Activated T-cell treated with anti-CD3 and anti-CD28 coated beads, Interleukin-2, amount 50 U/mL, for 72 hours (primary cell): ENCODE measurements at regions not wholly inside any gene's neighbourhood (a gene's known extent, or its start where the extent isn't known, plus 50 kb on each side); places are given as distances from the start of the nearest gene placed in this dataset.
A peak's percentile ranks its signal among the peaks of the same experiment; 100 is the strongest.

Experiments used
- ATAC-seq, 2 donors: fragments of 150-1000 bp; cut with Tn5 transposase; replicated peaks in 1 of 2; 2 replicates each; pipeline ENCODE4 v1.10.0; 2021; ENCODE audit warnings: moderate library complexity in 2 of 2, mild to moderate bottlenecking in 1 of 2
- DNase-seq, 2 donors: peaks; one replicate each; pipeline ENCODE4 v3.0.0; 2021 to 2022; ENCODE audit warnings: mixed read lengths in 1 of 2
- H3K27ac Mint-ChIP-seq: one replicate; pipeline ENCODE4 v1.8.0; 2022; ENCODE audit warnings: mild to moderate bottlenecking, moderate library complexity, mixed read lengths
- H3K27me3 Mint-ChIP-seq: one replicate; pipeline ENCODE4 v1.8.0; 2022; ENCODE audit warnings: low read depth, mixed read lengths
- H3K36me3 Mint-ChIP-seq, 2 donors: one replicate each; pipeline ENCODE4 v1.8.0; 2022; ENCODE audit warnings: mixed read lengths in 2 of 2, mild to moderate bottlenecking in 1 of 2; ENCODE audit not compliant: insufficient read depth in 2 of 2
- H3K4me1 Mint-ChIP-seq: one replicate; pipeline ENCODE4 v1.8.0; 2022; ENCODE audit warnings: low read depth, mixed read lengths
- H3K4me3 Mint-ChIP-seq, 2 donors: one replicate each; pipeline ENCODE4 v1.8.0; 2022; ENCODE audit warnings: mild to moderate bottlenecking in 2 of 2, mixed read lengths in 2 of 2, moderate library complexity in 2 of 2
- H3K9me3 Mint-ChIP-seq, 2 donors: one replicate each; pipeline ENCODE4 v1.8.0; 2022; ENCODE audit warnings: mixed read lengths in 2 of 2

DNA sequence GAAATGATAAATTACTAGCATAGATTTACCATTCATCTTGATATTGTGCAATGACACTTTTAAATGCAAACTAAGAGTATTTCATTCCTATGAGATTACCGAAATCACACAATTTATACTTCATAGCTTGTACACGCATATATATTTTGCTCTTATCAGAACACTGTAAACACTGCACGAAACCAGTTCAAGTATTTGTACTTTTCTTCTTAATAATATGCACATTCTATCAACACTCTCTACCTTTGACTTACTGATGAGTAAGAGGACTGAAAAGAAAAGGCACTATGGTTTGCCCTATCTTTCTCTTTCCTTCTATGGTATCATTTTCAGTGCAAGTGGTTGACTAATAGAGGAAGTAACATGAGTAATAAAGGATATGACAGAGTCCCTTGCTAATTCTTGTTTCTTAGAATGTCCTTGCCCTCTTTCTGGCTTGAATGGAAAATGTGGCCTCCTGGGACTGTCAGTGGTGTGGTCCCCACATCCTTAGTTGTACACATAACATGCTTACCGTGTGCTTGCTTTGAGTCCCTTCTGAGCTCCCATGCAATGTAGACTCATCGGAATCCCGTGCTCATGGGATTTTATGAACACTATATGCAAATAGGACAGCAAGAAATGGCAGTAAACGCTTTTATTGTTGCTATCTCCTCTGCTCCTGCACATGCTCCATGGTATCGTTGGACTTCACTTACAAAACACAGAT lies 363.5 kb upstream of the TNP1 start:
- Mint-ChIP-seq H3K4me1 (peaks cover 35% of the 10 kb centered on the region), H3K36me3 (peaks cover 1 to 4% of the 10 kb centered on the region in 2 donors), H3K4me3 (peak overlapping the region; percentile 27 to 62), H3K9me3 (peaks cover 0 to 1% of the 10 kb centered on the region in 2 donors), H3K27me3 (peaks cover 10% of the 10 kb centered on the region), H3K27ac (peak overlapping the region; percentile 88)
- DNase-seq: peak; percentile 63 to 67
- peak; percentile 95 to 96 for ATAC-seq

DNA sequence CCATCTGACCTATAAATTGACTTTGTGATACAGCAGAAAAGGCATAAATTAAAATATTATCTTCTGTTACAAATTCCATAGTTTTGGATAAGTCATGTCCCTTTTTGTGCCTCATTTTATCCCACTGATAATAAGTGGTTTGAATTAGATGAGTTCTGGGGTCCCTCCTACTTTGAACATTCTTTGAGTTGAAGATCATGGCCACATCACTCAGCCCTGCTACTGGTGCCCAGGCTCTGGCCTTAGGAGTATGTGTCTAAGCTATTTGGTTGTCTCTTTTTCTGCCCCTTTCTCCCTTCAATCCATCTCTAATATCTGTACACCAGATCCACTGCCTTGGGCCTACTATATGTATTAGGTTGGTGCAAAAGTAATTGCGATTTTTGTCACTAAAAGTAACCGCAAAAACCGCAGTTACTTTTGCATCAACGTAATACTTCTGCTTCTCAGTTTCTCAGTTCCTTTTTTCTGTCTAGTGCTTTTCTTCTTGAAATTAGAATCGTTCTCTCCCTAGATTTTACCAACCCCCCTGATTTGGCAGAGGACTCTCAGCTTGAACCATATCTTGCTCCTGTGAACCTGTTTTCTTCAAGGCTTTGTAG lies 362.5 kb upstream of the TNP1 start:
- Mint-ChIP-seq H3K27ac (peak overlapping the region; percentile 88), H3K36me3 (peaks cover 1 to 4% of the 10 kb centered on the region in 2 donors), H3K27me3 (peaks cover 20% of the 10 kb centered on the region), H3K4me1 (peaks cover 35% of the 10 kb centered on the region), H3K4me3 (peak overlapping the region; percentile 27 to 62), H3K9me3 (peaks cover 0 to 1% of the 10 kb centered on the region in 2 donors)
- DNase-seq (no peak), ATAC-seq (no peak)

- DNase-seq (no peak), ATAC-seq (no peak)
- Mint-ChIP-seq H3K27me3 (peaks cover 37% of the 10 kb centered on the region), H3K4me3 (no peak overlapping the region), H3K9me3 (peaks cover 0 to 1% of the 10 kb centered on the region in 2 donors), H3K36me3 (peaks cover 1 to 4% of the 10 kb centered on the region in 2 donors), H3K4me1 (peaks cover 33% of the 10 kb centered on the region), H3K27ac (no peak overlapping the region)
Observed at GRCh38 chr2:217220228-217221013, 360.6 kb upstream of the TNP1 start.

DNA sequence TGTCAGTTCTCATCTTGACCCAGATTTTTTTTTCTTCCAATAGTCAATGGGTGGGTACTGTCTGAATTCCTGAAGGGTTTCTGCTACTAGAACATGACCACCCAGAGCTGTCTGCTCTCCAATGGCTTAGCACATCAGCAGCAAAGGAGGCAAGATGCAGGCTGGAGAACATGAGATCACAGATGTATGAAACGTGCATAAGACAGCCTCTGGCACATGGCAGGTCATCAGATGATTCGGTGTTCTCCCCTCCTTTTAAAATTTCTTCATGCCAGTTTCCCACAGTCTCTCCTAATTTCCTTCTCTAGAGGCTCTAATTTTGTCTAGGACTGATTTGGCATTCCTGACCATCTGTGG lies 359.3 kb upstream of the TNP1 start:
- Mint-ChIP-seq H3K27me3 (peaks cover 47% of the 10 kb centered on the region), H3K4me1 (peaks cover 30% of the 10 kb centered on the region)

GRCh38 chr2:217218269-217219163 lies 358.7 kb upstream of the TNP1 start:
- H3K36me3 Mint-ChIP-seq: peaks cover 0 to 3% of the 10 kb centered on the region in 2 donors
- ATAC-seq: no peak

More for the DNA sequence above, 359.3 kb upstream of the TNP1 start:
- Mint-ChIP-seq H3K36me3 (peaks cover 1 to 4% of the 10 kb centered on the region in 2 donors), H3K27ac (no peak overlapping the region), H3K9me3 (peaks cover 0 to 1% of the 10 kb centered on the region in 2 donors), H3K4me3 (no peak overlapping the region)
- no peak for DNase-seq
- no peak for ATAC-seq

GRCh38 chr2:217216982-217217381 lies 357.1 kb upstream of the TNP1 start:
- no peak for DNase-seq
- Mint-ChIP-seq H3K9me3 (no peaks in the 10 kb centered on the region), H3K27ac (no peak overlapping the region), H3K27me3 (peaks cover 47% of the 10 kb centered on the region), H3K36me3 (no peaks in the 10 kb centered on the region), H3K4me3 (no peak overlapping the region), H3K4me1 (peaks cover 10% of the 10 kb centered on the region)
- ATAC-seq: no peak

More at GRCh38 chr2:217218269-217219163, 358.7 kb upstream of the TNP1 start:
- DNase-seq: no peak
- H3K27me3 Mint-ChIP-seq: peaks cover 47% of the 10 kb centered on the region
- H3K27ac Mint-ChIP-seq: no peak overlapping the region
- peaks cover 23% of the 10 kb centered on the region for H3K4me1 Mint-ChIP-seq
- H3K9me3 Mint-ChIP-seq: no peaks in the 10 kb centered on the region
- H3K4me3 Mint-ChIP-seq: no peak overlapping the region

- DNase-seq (no peak), ATAC-seq (no peak)
- Mint-ChIP-seq H3K36me3 (no peaks in the 10 kb centered on the region), H3K4me3 (no peak overlapping the region), H3K27ac (no peak overlapping the region), H3K9me3 (no peaks in the 10 kb centered on the region), H3K4me1 (peaks cover 10% of the 10 kb centered on the region), H3K27me3 (peaks cover 48% of the 10 kb centered on the region)
Observed at GRCh38 chr2:217216316-217216715, 356.5 kb upstream of the TNP1 start.

DNA sequence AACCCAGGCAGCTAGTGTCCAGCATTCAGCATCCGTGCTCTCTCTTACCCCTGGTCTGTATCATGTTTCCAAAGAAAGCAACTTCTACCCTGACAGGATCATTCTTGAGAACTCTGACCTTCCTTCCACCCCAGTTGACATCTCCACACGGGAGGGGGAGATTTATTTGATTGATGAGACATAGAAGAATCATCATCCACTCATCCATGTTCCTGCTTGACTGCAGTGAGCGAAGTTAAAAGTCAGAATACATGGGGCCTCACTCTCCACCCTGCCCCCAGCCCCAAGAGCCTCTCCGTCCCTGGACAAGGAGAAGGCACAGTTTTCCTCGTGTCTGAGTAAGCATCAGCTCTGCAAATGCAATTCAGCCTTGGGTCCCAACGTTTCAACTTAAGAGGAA lies 356.0 kb upstream of the TNP1 start:
- no peak for ATAC-seq
- Mint-ChIP-seq H3K4me1 (peaks cover 10% of the 10 kb centered on the region), H3K27ac (no peak overlapping the region), H3K4me3 (no peak overlapping the region), H3K9me3 (no peaks in the 10 kb centered on the region), H3K36me3 (no peaks in the 10 kb centered on the region), H3K27me3 (peaks cover 53% of the 10 kb centered on the region)
- no peak for DNase-seq

- no peaks in the 10 kb centered on the region for H3K36me3 Mint-ChIP-seq
- no peaks in the 10 kb centered on the region for H3K9me3 Mint-ChIP-seq
- ATAC-seq (no peak), DNase-seq (no peak)
- no peaks in the 10 kb centered on the region for H3K4me1 Mint-ChIP-seq
- no peak overlapping the region for H3K27ac Mint-ChIP-seq
- H3K4me3 Mint-ChIP-seq: no peak overlapping the region
- peaks cover 18% of the 10 kb centered on the region for H3K27me3 Mint-ChIP-seq
Observed at GRCh38 chr2:217208867-217209266, 349.0 kb upstream of the TNP1 start.

GRCh38 chr2:217207699-217208010 lies 347.8 kb upstream of the TNP1 start:
- ATAC-seq (no peak), DNase-seq (no peak)
- Mint-ChIP-seq H3K9me3 (peaks cover 0 to 7% of the 10 kb centered on the region in 2 donors), H3K4me3 (no peak overlapping the region), H3K4me1 (no peaks in the 10 kb centered on the region), H3K27ac (no peak overlapping the region), H3K27me3 (peaks cover 18% of the 10 kb centered on the region), H3K36me3 (no peaks in the 10 kb centered on the region)

- Mint-ChIP-seq H3K9me3 (peaks cover 0 to 7% of the 10 kb centered on the region in 2 donors), H3K36me3 (no peaks in the 10 kb centered on the region), H3K4me3 (no peak overlapping the region), H3K4me1 (no peaks in the 10 kb centered on the region), H3K27me3 (peaks cover 18% of the 10 kb centered on the region), H3K27ac (no peak overlapping the region)
- ATAC-seq (no peak), DNase-seq (no peak)
Observed at GRCh38 chr2:217206907-217207698, 347.2 kb upstream of the TNP1 start.

GRCh38 chr2:217206016-217206725 lies 346.3 kb upstream of the TNP1 start:
- Mint-ChIP-seq H3K27ac (no peak overlapping the region), H3K27me3 (peaks cover 20% of the 10 kb centered on the region), H3K4me3 (no peak overlapping the region), H3K9me3 (peaks cover 0 to 7% of the 10 kb centered on the region in 2 donors), H3K4me1 (no peaks in the 10 kb centered on the region), H3K36me3 (no peaks in the 10 kb centered on the region)
- no peak for ATAC-seq
- DNase-seq: no peak
